KMS-11 (cell line): ENCODE measurements at regions not wholly inside any gene's neighbourhood (a gene's known extent, or its start where the extent isn't known, plus 50 kb on each side); places are given as distances from the start of the nearest gene placed in this dataset.

Experiments used
- H2AFZ ChIP-seq: fragments of 200-600 bp; sonication (generic); 2 replicates; pipeline ENCODE4 v1.6.1; 2016; ENCODE audit warnings: antibody characterized with exemption, mixed run types, low read depth
- H3K27ac ChIP-seq: fragments of 200-600 bp; sonication (generic); 2 replicates; pipeline ENCODE4 v1.6.1; 2016; ENCODE audit warnings: mild to moderate bottlenecking, mixed run types
- H3K27me3 ChIP-seq: fragments of 200-600 bp; sonication (generic); 2 replicates; pipeline ENCODE4 v1.6.1; 2017; ENCODE audit warnings: mild to moderate bottlenecking, low read depth, mixed run types, moderate library complexity; ENCODE audit not compliant: insufficient read depth
- H3K36me3 ChIP-seq: fragments of 200-600 bp; sonication (generic); 2 replicates; pipeline ENCODE4 v1.6.1; 2017; ENCODE audit warnings: mild to moderate bottlenecking, mixed run types; ENCODE audit not compliant: insufficient read depth
- H3K4me1 ChIP-seq: fragments of 200-600 bp; sonication (generic); 2 replicates; pipeline ENCODE4 v1.6.1; 2016; ENCODE audit warnings: mild to moderate bottlenecking, low read depth, mixed run types; ENCODE audit not compliant: poor library complexity, severe bottlenecking
- H3K4me2 ChIP-seq: fragments of 200-600 bp; sonication (generic); 2 replicates; pipeline ENCODE4 v1.7.0; 2016; ENCODE audit warnings: mild to moderate bottlenecking, mixed run types
- H3K4me3 ChIP-seq: fragments of 200-600 bp; sonication (generic); IDR thresholded peaks from 2 replicates; pipeline ENCODE4 v1.6.1; 2017; ENCODE audit warnings: low read depth, low read length, mixed read lengths; ENCODE audit not compliant: insufficient read depth
- H3K79me2 ChIP-seq: fragments of 200-600 bp; sonication (generic); 2 replicates; pipeline ENCODE4 v1.6.1; 2016; ENCODE audit warnings: low read depth, mixed run types; ENCODE audit not compliant: insufficient read depth
- H3K9ac ChIP-seq: fragments of 200-600 bp; sonication (generic); 2 replicates; pipeline ENCODE4 v1.6.1; 2016; ENCODE audit warnings: mild to moderate bottlenecking, mixed run types
- H4K20me1 ChIP-seq: fragments of 200-600 bp; sonication (generic); 2 replicates; pipeline ENCODE4 v1.6.1; 2016; ENCODE audit warnings: mild to moderate bottlenecking, mixed run types; ENCODE audit not compliant: insufficient read depth
- TF ChIP-seq, protein P1 (sequence below): fragments of 200-600 bp; sonication (generic); conservative IDR thresholded peaks from 2 replicates; pipeline ENCODE4 v1.6.1; 2017; ENCODE audit warnings: low read depth, mild to moderate bottlenecking, antibody characterized with exemption, low read length, moderate library complexity, mixed read lengths

DNA sequence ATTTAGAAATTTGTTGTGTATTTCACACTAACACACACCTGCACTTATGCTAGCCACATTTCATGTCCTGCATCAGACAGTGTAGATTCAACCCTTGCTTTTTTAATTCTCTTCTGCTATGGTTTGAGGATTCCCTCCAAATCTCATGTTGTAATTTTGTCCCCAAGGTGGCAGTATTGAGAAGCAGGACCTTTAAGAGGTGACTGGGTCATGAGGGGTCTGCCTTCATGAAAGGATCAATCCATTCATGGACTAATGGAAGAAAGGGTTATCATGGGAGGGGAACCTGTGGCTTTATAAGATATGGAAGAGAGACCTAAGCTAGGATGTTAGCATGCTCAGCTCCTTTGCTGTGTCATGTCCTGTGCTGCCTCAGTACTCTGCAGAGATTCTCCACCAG is 1032.2 kb downstream of the CDH11 start:
- H4K20me1 ChIP-seq: no peaks in the 10 kb centered on the region
- no peak overlapping the region for H3K27ac ChIP-seq
- H3K4me1 ChIP-seq: no peaks in the 10 kb centered on the region
- TF ChIP-seq, protein P1, sequence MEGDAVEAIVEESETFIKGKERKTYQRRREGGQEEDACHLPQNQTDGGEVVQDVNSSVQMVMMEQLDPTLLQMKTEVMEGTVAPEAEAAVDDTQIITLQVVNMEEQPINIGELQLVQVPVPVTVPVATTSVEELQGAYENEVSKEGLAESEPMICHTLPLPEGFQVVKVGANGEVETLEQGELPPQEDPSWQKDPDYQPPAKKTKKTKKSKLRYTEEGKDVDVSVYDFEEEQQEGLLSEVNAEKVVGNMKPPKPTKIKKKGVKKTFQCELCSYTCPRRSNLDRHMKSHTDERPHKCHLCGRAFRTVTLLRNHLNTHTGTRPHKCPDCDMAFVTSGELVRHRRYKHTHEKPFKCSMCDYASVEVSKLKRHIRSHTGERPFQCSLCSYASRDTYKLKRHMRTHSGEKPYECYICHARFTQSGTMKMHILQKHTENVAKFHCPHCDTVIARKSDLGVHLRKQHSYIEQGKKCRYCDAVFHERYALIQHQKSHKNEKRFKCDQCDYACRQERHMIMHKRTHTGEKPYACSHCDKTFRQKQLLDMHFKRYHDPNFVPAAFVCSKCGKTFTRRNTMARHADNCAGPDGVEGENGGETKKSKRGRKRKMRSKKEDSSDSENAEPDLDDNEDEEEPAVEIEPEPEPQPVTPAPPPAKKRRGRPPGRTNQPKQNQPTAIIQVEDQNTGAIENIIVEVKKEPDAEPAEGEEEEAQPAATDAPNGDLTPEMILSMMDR: peak; percentile 66
- H3K79me2 ChIP-seq: no peaks in the 10 kb centered on the region
- no peak overlapping the region for H3K4me3 ChIP-seq
- H2AFZ ChIP-seq: no peak overlapping the region
- H3K4me2 ChIP-seq: no peak overlapping the region
- no peaks in the 10 kb centered on the region for H3K27me3 ChIP-seq
- H3K36me3 ChIP-seq: no peaks in the 10 kb centered on the region
- H3K9ac ChIP-seq: no peak overlapping the region

DNA sequence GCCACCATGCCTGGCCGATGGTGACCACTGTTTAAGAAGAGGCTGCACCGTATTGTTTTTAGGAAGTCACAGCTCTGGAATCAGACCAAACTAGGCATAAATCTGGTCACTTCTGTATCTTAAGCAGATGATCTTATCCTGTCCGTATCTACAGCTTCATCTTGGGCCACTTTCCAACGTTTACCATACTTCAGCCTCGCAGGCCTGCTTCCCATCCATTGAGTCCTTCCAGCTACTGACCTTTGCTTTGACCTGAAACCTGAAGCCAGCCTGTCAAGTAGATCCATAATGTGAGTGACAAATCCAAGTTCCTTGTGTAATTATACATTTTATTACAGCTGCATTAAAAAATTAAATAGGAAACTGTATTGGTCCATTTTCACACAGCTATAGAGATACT is 1033.0 kb downstream of the CDH11 start:
- no peak overlapping the region for H3K27ac ChIP-seq
- H3K4me2 ChIP-seq: no peak overlapping the region
- H2AFZ ChIP-seq: no peak overlapping the region
- TF ChIP-seq, protein P1: no peak
- H4K20me1 ChIP-seq: no peaks in the 10 kb centered on the region
- no peaks in the 10 kb centered on the region for H3K4me1 ChIP-seq
- no peaks in the 10 kb centered on the region for H3K27me3 ChIP-seq
- no peak overlapping the region for H3K4me3 ChIP-seq
- H3K9ac ChIP-seq: no peak overlapping the region
- no peaks in the 10 kb centered on the region for H3K36me3 ChIP-seq
- H3K79me2 ChIP-seq: no peaks in the 10 kb centered on the region

DNA sequence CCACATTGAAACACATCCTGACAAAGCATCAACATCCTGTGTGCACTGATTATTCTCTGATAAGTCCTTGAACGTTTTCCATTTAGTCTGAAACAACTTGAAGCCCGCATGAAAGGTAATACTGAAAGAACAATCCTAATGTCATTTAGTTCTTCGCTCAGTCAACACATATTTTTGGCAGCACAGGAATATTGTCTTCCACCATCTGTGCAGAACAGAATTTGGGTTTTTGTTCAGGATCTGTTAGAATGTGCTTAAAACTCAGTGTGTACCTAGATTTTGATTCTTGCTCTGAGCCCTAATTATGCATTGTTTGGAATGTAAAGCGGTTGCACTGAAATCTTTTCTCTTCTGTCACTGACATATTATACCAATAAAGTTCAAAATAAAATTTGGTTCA is 1036.6 kb downstream of the CDH11 start:
- no peak overlapping the region for H3K4me3 ChIP-seq
- no peak overlapping the region for H3K4me2 ChIP-seq
- TF ChIP-seq, protein P1: no peak
- H3K4me1 ChIP-seq: no peaks in the 10 kb centered on the region
- no peak overlapping the region for H3K27ac ChIP-seq
- H2AFZ ChIP-seq: no peak overlapping the region
- H3K9ac ChIP-seq: no peak overlapping the region
- H4K20me1 ChIP-seq: no peaks in the 10 kb centered on the region
- H3K27me3 ChIP-seq: no peaks in the 10 kb centered on the region
- no peaks in the 10 kb centered on the region for H3K36me3 ChIP-seq
- no peaks in the 10 kb centered on the region for H3K79me2 ChIP-seq

DNA sequence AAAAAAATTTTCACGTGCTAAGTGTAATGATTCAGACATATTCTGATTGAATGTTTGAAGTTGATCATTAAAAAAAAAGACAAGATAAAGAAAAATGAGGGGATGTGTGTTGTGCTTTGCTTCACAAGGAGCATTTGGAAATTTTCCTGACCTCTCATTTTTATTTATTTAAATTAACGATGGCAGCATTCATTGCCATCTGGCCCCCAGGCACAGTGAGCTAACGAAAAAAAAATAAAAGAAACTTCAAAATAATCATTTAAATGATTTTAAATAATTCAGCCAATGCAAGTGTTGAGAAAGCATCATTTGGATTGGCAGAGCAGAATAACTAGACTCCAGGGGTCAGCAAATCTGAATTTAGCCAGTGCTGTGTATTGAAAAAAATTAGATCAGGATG is 1037.2 kb downstream of the CDH11 start:
- no peak overlapping the region for H2AFZ ChIP-seq
- H3K4me3 ChIP-seq: no peak overlapping the region
- TF ChIP-seq, protein P1: no peak

More for the DNA sequence above, 1037.2 kb downstream of the CDH11 start:
- H4K20me1 ChIP-seq: no peaks in the 10 kb centered on the region
- H3K79me2 ChIP-seq: no peaks in the 10 kb centered on the region
- no peaks in the 10 kb centered on the region for H3K36me3 ChIP-seq
- H3K27me3 ChIP-seq: no peaks in the 10 kb centered on the region
- no peak overlapping the region for H3K4me2 ChIP-seq
- H3K4me1 ChIP-seq: no peaks in the 10 kb centered on the region
- H3K27ac ChIP-seq: no peak overlapping the region
- H3K9ac ChIP-seq: no peak overlapping the region
